H1 (cell line): ENCODE measurements at regions not wholly inside any gene's neighbourhood (a gene's known extent, or its start where the extent isn't known, plus 50 kb on each side); places are given as distances from the start of the nearest gene placed in this dataset.

ENCODE experiments used
- CBX5 ChIP-seq: fragments of 300-800, 300-1000 bp; sonication (generic); IDR thresholded peaks from 2 replicates; pipeline ENCODE4 v1.7.1; 2016; ENCODE audit warnings: antibody characterized with exemption, low read length, low read depth
- EP300 ChIP-seq, 2 experiments: IDR thresholded peaks; 1 replicate in 1 of 2; 2 replicates in 1 of 2; pipeline ENCODE4 v1.6.1; 2011 to 2012; ENCODE audit warnings: low read depth in 2 of 2, low read length in 2 of 2, mild to moderate bottlenecking in 2 of 2, borderline replicate concordance in 1 of 2, inconsistent platforms in 1 of 2, moderate library complexity in 1 of 2

DNA sequence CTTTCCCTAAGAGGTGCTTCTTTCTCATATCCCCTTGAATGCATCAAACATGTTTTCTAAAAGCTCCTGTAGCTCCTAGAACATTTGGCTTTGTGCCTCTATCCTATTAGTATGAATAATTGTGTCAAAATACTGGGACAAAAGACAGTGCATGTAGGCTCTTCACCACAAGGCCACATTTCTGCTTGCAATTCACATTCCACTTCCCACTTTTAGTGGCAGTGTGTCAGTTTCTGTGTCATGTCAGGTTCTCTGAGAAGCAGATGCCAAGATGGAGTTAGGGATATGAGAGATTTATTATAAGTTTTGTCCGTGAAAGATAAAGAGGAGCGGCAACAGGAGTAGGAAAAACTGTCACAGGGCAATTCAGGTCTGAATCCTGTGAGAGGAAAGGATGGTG, 61.3 kb upstream of the GPRIN3 start:
- TF ChIP-seq CBX5: no peak
- no peak for TF ChIP-seq EP300 (IDR thresholded peaks at IDR 0.05; ENCODE audit: borderline replicate concordance in 1 of 2, low read depth in 2 of 2, low read length in 2 of 2)
